HG02759 (cell line): ENCODE measurements at regions not wholly inside any gene's neighbourhood (a gene's known extent, or its start where the extent isn't known, plus 50 kb on each side); places are given as distances from the start of the nearest gene placed in this dataset.

Source experiments
- ATAC-seq: cut with Tn5 transposase; IDR thresholded peaks from one replicate; pipeline ENCODE4 v1.9.1; 2021; ENCODE audit warnings: mild to moderate bottlenecking, moderate library complexity; ENCODE audit not compliant: unreplicated experiment

GRCh38 chr5:7000310-7000709 is 287.1 kb downstream of the TENT4A start:
- ATAC-seq = peak; percentile 60

DNA sequence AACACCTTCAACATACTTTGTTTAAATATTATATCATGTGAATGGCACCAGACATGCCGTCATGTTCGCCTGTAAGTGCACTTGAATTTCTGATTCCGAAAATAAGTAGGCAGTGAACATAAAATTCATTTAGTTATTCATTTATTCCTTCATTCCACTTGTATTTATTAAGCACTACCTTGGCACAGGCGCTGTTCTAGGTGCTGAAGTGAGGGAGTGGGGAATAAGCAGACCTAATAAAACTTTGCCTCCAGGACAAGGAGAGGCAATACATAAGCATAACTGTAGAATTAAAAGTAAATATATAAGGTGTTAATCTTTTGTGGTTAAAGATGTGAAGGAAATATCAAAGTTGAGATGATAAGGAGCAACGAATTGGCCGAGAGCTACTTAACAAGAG is 297.4 kb downstream of the TENT4A start:
- ATAC-seq = no peak

DNA sequence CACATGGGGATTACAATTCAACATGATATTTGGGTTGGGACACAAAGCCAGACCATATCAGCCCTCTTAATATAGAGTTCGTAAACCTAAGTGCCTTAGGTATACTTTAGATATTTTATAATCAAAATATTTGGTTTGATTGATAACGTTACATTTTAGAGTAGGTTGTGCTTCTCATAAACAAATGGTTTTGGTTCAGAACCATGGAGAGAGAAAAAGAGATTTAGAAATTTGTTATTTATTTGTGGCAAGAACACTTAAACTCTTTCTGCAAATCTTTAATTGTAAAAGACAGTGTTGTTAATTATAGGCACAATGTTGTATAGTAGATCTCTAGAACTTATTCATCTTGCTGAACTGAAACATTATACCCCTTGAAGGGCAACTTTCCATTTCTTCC is 298.8 kb downstream of the TENT4A start:
- ATAC-seq = no peak

DNA sequence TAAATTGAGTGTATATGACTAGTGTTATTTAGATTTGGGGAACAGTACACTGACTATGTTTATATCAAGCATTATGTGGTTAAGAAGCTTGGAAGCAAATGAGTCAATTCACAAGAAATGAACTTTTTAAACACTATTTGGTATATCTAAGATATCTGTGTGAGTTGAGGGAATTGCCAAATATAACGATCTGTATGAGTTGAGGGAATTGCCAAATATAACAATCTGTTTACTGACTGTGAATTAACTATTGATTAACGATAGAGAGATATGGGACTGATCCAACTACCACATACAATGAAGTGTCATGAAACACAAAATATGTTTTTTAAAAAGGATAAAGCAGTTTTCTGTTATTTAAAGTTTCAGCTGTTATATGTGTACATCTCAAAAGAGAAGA is 301.4 kb downstream of the TENT4A start:
- no peak for ATAC-seq

GRCh38 chr5:7015586-7016256 is 302.5 kb downstream of the TENT4A start:
- ATAC-seq = no peak

DNA sequence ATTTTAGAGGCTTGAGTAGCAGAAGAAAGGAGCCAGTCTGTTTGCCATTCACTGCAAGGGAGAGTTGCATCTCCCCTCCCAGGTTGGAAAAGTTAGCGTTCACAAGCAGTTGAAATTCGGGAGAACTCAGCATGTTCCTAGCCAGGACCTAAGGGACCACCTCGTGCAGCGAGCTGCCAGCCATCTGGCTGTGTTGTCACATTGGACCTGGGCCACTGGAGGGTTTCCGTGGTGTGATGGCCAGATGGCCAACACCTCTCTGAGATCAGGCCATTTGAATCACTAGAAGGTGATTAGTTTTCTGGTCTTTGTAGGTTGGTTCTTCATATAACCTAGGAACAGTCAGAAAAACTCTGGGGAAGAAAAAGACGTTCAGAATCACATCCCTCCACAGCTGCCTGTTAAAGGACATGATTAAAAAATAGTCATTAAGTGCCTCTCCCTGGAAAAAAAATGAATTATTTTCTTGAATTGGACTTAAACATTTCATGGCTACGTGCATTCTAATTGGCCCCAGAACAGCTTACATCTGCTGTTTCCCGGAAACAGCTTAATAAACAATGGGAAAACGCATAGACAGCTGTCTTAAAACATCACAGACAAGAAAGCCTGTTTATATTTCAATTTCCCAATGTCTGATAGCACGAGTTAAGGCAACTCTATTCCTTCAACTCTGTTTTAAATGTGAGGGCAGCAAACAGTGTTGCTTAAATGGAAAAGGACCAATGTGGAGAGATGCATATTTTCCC is 303.9 kb downstream of the TENT4A start:
- no peak for ATAC-seq

- ATAC-seq = no peak
Measured at GRCh38 chr5:7018198-7018597, 305.0 kb downstream of the TENT4A start.

DNA sequence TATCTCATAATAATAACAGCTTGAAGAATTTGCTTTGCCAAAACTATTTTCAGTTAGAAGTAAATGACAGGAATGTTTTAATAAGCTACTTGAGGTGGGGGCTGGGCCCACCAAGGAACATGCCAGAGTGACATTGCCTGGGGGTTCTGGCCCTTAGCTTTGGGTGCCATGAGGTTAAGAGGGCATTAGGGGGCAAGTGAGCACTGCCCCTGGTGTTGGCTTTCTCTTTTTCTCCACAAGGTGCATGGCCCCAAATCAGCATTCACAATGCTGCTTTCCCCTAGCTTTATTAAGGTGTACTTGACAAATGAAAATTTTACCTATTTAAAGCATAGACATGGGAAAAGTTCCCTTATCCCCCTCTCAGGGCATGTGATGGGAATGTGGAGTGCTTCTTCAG is 305.4 kb downstream of the TENT4A start:
- ATAC-seq = no peak

DNA sequence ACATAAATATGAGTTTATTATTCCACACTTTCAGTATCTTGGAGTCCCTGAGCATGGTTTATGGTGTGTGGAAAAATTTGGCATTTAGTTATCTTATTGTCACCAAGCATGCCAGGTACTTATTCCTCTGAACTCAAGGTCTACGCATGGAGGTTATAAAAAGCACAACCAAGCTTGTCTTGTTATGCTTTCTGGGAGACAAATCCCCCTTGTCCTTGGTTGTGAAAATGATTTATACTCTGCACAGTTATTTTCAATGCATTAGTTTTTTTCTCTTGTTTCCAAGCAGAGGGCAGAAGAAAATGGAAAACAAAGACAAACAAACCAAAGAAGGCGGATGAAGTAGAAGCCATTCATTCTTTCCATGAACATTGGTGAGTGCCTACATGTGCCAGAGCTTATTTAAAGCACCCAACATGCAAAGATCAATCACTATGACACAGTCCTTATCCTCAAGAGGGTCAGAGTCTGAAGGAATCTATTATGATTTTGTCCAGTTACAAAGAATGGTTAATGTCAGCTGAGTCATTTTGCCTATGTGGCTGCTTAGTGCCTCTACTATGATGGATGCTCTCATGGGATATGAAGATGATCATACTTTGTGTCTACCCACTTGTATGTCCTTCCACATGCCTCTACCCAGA is 323.1 kb downstream of the TENT4A start:
- ATAC-seq = no peak

GRCh38 chr5:7039074-7039473 is 325.8 kb downstream of the TENT4A start:
- no peak for ATAC-seq

DNA sequence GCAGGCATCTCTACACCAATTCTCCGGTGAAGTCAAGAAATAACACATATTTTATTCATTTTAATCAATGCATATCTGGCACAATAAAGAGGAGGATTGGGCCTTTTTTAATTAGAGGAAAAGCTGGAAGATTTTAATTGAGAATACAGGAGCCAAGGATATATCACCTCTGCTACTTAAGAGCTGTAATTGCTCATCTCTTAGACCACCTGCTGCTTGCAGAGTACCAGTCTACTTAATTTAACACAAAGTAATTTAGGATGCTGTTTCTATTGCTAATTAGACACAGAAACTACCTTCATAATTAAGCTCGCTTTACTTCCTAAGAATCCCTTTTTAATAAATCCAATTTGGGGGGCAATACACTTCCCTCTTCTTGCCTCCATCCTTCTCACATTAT is 326.9 kb downstream of the TENT4A start:
- ATAC-seq = no peak

GRCh38 chr5:7043797-7044196 is 330.6 kb downstream of the TENT4A start:
- ATAC-seq = no peak

DNA sequence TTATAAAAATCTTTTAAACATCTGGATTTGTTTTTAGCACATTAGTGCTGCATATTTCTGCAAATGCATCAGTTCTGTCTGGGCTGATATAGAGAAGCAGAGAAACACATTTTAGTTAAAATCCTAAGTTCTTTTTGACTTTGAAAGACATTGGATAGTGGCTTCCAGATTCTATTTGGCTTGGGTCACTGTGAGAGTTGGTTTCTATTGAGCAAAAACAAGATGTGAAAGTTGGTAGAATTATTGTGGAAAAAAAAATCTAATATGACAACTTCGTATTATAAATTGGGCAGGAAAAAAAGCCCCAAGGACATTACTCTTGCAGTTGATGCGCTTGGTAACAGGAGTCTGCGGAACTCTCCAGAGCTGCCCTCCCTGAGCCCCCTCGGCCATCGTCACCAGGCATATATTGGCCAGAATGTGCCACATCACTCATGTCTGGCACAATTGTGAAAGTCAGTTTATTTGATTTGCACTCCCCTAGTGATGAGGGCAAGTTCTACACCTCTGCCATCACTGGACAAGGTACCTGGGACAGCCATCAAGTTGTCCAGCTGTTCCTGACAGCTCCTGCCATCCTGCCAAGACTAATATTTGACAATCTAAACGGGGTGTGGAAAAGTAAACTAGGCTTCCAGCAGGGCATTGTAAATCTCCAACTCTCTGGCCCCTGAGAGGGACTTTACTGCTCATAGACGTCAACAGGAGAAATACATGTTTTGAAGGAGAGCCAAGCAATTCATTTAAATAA is 334.5 kb downstream of the TENT4A start:
- no peak for ATAC-seq

- no peak for ATAC-seq
Measured at GRCh38 chr5:7050986-7051385, 337.8 kb downstream of the TENT4A start.

- ATAC-seq = no peak
Measured at GRCh38 chr5:7053125-7053524, 339.9 kb downstream of the TENT4A start.

DNA sequence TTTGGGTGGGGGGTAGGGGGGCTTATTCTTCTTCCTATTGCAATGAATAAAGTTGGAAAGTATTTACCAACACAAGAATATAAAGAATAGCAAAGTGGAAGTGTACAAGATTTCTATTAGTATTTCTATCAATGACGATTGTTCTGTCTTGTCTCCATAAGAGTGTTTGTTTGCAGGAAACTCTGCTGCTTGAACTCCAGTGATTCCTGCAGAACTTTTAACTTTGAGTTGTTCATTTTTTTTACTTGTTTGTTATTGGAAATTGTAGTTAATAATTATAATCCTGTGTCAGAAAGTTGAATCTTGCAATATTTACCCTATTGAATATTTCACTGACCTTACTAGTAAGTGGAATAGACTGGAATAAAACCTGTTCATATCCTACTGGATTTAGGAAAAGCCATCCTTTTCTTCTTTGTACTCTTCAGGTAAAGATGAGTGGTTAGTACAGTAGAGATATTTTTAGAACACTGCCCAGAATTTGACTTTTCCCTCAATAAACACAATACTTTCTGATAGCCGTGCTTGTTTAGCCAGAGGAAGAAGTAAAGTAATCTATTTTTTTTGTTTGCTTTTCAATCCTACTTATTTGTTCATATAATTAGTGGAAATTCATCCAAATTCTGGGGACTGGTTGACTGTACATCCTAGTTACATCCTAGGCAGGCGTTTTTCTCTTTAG is 340.4 kb downstream of the TENT4A start:
- no peak for ATAC-seq

- ATAC-seq = no peak
Measured at GRCh38 chr5:7066471-7067235, 329.3 kb upstream of the ADCY2 start.

- no peak for ATAC-seq
Measured at GRCh38 chr5:7068156-7068555, 327.8 kb upstream of the ADCY2 start.

- ATAC-seq = no peak
Measured at GRCh38 chr5:7068899-7069298, 327.0 kb upstream of the ADCY2 start.

DNA sequence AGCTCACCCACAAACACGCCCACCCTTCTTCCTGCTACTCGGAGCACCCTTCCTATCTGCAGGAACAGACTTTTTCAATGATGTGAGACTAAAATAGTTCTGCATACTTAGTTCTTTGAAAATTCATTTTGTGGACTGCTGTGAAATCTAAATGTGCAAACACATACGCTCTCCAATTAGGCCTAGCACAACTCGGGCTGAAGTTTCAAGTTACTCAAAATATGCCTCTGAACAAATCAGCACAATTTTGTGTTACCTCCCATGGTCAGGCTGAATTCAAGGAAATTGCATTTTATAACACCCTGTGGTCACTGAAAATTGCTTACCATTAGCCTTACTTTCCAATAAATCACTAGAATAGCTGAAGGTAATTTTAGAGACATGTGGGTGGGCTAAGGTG is 323.8 kb upstream of the ADCY2 start:
- no peak for ATAC-seq
